ENCODE measurements at regions not wholly inside any gene's neighbourhood (a gene's known extent, or its start where the extent isn't known, plus 50 kb on each side); places are given as distances from the start of the nearest gene placed in this dataset.

- no peak for TF ChIP-seq CTCF (IDR thresholded peaks at IDR 0.05; ENCODE audit: low read length)
- TF ChIP-seq EZH2 (IDR thresholded peaks at IDR 0.05; ENCODE audit: borderline replicate concordance, low read length): no peak
Observed at GRCh38 chr3:168362156-168362555, 266.4 kb upstream of the GOLIM4 start.
